Activated T-helper 17 cell treated with anti-CD3 and anti-CD28 coated beads, Interleukin-2, amount 50 U/mL, for 72 hours (primary cell): ENCODE measurements at regions not wholly inside any gene's neighbourhood (a gene's known extent, or its start where the extent isn't known, plus 50 kb on each side); places are given as distances from the start of the nearest gene placed in this dataset.
A peak's percentile ranks its signal among the peaks of the same experiment; 100 is the strongest.

ENCODE experiments used
- ATAC-seq: fragments of 150-1000 bp; cut with Tn5 transposase; replicated peaks from 2 replicates; pipeline ENCODE4 v1.10.0; 2021; ENCODE audit warnings: mild to moderate bottlenecking, moderate library complexity
- H3K27ac Mint-ChIP-seq: one replicate; pipeline ENCODE4 v1.8.0; 2022; ENCODE audit warnings: mixed read lengths
- H3K27me3 Mint-ChIP-seq: one replicate; pipeline ENCODE4 v1.8.0; 2022; ENCODE audit warnings: mixed read lengths
- H3K36me3 Mint-ChIP-seq: one replicate; pipeline ENCODE4 v1.8.0; 2022; ENCODE audit warnings: low read depth, mild to moderate bottlenecking, mixed read lengths
- H3K4me1 Mint-ChIP-seq: one replicate; pipeline ENCODE4 v1.8.0; 2022; ENCODE audit warnings: mixed read lengths
- H3K4me3 Mint-ChIP-seq: one replicate; pipeline ENCODE4 v1.8.0; 2022; ENCODE audit warnings: mild to moderate bottlenecking, mixed read lengths
- H3K9me3 Mint-ChIP-seq: one replicate; pipeline ENCODE4 v1.8.0; 2022; ENCODE audit warnings: mixed read lengths

DNA sequence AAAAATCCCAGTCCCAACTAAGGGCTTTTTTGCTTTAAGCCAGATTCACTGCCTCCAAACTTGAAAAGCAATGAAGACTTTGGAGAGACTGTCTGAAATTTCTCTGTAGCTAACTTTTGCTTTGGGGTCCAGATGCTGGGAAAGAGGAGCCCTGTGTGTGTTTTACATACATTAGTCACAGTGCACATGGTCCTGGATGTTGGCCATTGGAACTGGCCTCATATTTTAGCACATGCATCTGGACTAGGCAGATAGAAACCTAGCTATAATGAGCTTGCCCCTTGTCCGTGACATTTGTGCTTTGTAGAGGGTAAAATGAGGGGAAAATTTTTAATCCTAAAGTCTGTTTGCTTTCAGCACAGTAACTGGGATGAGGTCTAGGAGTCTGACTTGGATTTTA is 421.7 kb downstream of the CDK5RAP2 start:
- no peaks in the 10 kb centered on the region for H3K27me3 Mint-ChIP-seq
- H3K27ac Mint-ChIP-seq, result no peak overlapping the region
- no peak overlapping the region for H3K4me3 Mint-ChIP-seq
- H3K9me3 Mint-ChIP-seq, result no peaks in the 10 kb centered on the region
- no peak for ATAC-seq
- no peaks in the 10 kb centered on the region for H3K36me3 Mint-ChIP-seq
- H3K4me1 Mint-ChIP-seq, result no peaks in the 10 kb centered on the region

DNA sequence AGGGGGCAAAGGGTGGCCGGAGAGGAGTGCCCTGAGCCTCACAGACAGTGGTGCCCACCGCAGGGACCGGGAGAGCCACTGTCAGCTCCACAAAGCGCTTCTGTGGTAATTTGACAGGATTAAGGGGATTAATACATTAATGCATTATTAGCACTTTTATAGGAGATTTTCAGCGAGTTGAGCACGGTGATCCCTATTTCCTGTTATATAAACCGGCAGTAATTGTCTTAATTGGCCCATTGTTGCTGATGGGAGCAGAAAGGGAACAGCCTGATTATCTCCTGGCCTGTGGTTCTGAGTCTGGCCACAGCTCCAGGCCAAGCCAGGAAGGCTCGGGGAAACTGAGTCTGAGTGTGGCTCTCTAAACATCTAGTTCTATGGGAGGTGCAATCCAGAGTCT is 423.6 kb downstream of the CDK5RAP2 start:
- Mint-ChIP-seq H3K9me3 (no peaks in the 10 kb centered on the region), H3K4me1 (no peaks in the 10 kb centered on the region), H3K27me3 (no peaks in the 10 kb centered on the region), H3K27ac (no peak overlapping the region), H3K36me3 (no peaks in the 10 kb centered on the region), H3K4me3 (no peak overlapping the region)
- no peak for ATAC-seq

DNA sequence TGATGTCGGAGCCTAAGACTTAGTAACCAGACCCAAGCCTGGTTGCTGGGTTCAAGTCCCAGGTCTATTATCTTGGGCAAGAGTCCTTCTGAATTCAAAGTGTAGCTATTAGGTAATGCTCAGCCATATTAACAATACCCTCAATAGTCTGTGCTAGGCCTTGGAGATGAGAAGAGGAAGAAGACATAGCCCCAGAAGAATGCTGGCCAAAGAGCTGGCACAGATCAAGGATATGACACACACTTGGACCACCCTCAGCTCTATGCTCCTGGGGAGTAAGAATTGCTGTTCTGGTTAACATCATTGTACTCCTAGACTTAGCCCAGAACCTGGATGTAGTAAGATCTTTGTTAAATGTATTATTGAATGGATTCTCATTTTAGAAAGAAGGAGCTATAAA is 426.7 kb downstream of the CDK5RAP2 start:
- Mint-ChIP-seq H3K9me3 (no peaks in the 10 kb centered on the region), H3K27ac (no peak overlapping the region), H3K4me1 (no peaks in the 10 kb centered on the region), H3K27me3 (no peaks in the 10 kb centered on the region), H3K36me3 (no peaks in the 10 kb centered on the region), H3K4me3 (no peak overlapping the region)
- no peak for ATAC-seq

DNA sequence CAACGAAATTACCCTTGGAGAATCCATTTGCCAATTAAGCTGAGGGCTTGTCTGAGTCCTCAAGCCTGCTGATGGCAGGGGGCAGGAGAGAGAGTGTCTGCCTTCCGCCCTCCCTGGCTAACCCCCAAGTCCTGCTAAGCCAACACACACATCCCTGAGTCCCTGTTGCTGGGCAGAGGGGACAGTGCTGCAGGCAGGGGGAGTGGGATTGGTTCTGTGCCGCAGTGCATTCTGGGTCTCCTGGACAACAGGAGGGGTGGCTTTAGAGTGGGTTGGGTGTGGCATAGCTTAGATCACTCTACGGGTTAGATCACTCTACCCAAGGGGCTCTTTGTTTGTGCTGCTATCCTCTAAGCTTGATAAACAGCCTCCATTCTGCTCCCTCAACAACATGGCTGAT is 427.7 kb downstream of the CDK5RAP2 start:
- Mint-ChIP-seq H3K27me3 (no peaks in the 10 kb centered on the region), H3K4me1 (no peaks in the 10 kb centered on the region), H3K4me3 (no peak overlapping the region), H3K9me3 (no peaks in the 10 kb centered on the region), H3K36me3 (no peaks in the 10 kb centered on the region), H3K27ac (no peak overlapping the region)
- ATAC-seq, result no peak

DNA sequence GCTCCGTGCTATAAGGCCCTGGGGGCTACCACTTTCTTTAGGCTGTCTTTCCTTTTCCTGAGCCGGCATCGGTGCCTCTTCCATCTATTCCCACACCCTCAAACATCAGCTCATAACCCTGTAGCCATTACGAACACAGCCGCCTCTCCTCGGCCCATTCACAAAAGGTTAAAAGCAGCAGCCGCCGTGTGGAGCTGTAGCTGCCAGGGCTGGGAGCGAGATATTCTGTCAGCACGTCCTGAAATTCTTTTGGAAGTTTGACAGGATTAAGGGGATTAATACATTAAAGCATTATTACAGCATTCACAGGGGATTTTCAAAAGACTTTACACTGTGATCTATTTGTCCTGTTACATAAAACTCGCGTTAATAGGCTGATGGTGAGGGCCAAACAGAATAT is 428.2 kb downstream of the CDK5RAP2 start:
- Mint-ChIP-seq H3K27ac (no peak overlapping the region), H3K4me1 (no peaks in the 10 kb centered on the region), H3K4me3 (no peak overlapping the region), H3K36me3 (no peaks in the 10 kb centered on the region), H3K27me3 (no peaks in the 10 kb centered on the region), H3K9me3 (no peaks in the 10 kb centered on the region)
- ATAC-seq, result no peak

GRCh38 chr9:120151149-120151548 is 428.8 kb downstream of the CDK5RAP2 start:
- Mint-ChIP-seq H3K9me3 (no peaks in the 10 kb centered on the region), H3K4me3 (no peak overlapping the region), H3K27ac (no peak overlapping the region), H3K36me3 (no peaks in the 10 kb centered on the region), H3K4me1 (no peaks in the 10 kb centered on the region), H3K27me3 (no peaks in the 10 kb centered on the region)
- ATAC-seq, result no peak

DNA sequence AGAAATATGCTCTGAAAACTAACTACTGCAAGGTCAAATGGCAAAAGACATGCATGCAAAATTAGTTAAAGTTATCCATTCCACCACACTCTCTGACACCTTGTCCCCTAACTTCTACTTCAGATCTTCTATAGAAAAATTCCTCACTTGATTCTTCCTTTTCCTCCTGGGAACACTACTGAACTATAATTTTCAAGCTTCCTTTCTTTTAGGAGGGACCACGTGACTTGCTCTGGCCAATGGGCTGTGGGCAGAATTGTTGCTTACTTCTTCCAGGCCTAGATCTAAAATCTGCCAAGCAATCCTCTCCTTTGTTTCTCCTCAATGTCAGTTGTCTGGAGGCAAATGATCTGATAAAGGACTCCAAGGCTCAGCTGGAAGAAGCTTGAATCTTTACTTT is 441.0 kb downstream of the CDK5RAP2 start:
- Mint-ChIP-seq H3K9me3 (peaks cover 3% of the 10 kb centered on the region), H3K4me3 (no peak overlapping the region), H3K36me3 (no peaks in the 10 kb centered on the region), H3K27ac (no peak overlapping the region), H3K27me3 (peaks cover 3% of the 10 kb centered on the region), H3K4me1 (no peaks in the 10 kb centered on the region)
- no peak for ATAC-seq

- peaks cover 7% of the 10 kb centered on the region for H3K9me3 Mint-ChIP-seq
- H3K4me3 Mint-ChIP-seq, result no peak overlapping the region
- no peaks in the 10 kb centered on the region for H3K36me3 Mint-ChIP-seq
- peaks cover 3% of the 10 kb centered on the region for H3K27me3 Mint-ChIP-seq
- no peak overlapping the region for H3K27ac Mint-ChIP-seq
- H3K4me1 Mint-ChIP-seq, result no peaks in the 10 kb centered on the region
- ATAC-seq, result no peak
Observed at GRCh38 chr9:120137186-120137840, 442.7 kb downstream of the CDK5RAP2 start.

GRCh38 chr9:120136696-120137095 is 443.3 kb downstream of the CDK5RAP2 start:
- ATAC-seq, result peak; percentile 43
- peaks cover 3% of the 10 kb centered on the region for H3K27me3 Mint-ChIP-seq
- peaks cover 7% of the 10 kb centered on the region for H3K9me3 Mint-ChIP-seq
- H3K36me3 Mint-ChIP-seq, result no peaks in the 10 kb centered on the region
- H3K27ac Mint-ChIP-seq, result no peak overlapping the region
- H3K4me1 Mint-ChIP-seq, result no peaks in the 10 kb centered on the region
- H3K4me3 Mint-ChIP-seq, result no peak overlapping the region

GRCh38 chr9:120117081-120117480 is 462.9 kb downstream of the CDK5RAP2 start:
- Mint-ChIP-seq H3K4me3 (no peak overlapping the region), H3K27ac (no peak overlapping the region), H3K9me3 (no peaks in the 10 kb centered on the region), H3K27me3 (no peaks in the 10 kb centered on the region), H3K4me1 (no peaks in the 10 kb centered on the region), H3K36me3 (no peaks in the 10 kb centered on the region)
- ATAC-seq, result no peak

DNA sequence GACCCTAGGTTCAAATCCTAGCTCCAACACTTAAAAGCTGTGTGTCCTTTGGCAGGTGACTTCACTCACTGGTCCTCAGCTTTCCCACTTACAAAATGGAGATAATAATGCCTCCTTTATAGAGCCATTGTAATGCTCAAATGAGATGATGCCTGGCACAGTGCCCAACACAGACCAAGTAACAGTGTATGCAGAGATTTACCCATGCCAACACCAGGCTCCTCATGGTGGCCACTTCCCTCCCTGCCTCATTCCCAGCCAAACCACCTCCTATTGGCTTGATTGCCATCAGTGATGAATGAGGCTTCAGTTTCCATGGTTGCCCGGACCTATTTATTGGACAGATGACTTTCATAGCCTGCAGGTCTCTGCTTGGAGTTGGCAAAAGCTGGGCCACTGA is 469.4 kb downstream of the CDK5RAP2 start:
- H3K4me1 Mint-ChIP-seq, result no peaks in the 10 kb centered on the region
- no peaks in the 10 kb centered on the region for H3K36me3 Mint-ChIP-seq
- no peak overlapping the region for H3K27ac Mint-ChIP-seq
- no peaks in the 10 kb centered on the region for H3K9me3 Mint-ChIP-seq
- no peak overlapping the region for H3K4me3 Mint-ChIP-seq
- H3K27me3 Mint-ChIP-seq, result peaks cover 3% of the 10 kb centered on the region
- ATAC-seq, result no peak

DNA sequence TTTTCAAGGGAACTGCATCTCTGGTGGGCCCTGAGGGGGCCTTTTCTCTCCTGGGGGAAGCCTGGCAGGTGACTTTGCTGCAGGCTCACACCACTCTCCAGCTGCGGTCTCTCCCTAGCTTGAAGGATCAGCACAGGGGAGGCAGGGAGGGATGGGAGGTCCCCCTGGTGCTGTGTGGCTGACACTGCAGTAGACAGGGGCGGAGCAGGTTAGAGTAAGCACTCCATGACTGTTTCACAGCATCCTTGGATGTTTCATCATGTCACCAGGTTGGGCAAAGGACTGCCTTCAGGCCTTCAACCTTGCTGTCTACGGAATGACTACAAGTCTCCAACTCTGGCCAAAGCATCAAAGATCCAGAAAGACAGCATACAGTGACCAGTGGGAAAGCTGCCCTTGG is 470.7 kb downstream of the CDK5RAP2 start:
- Mint-ChIP-seq H3K27me3 (peaks cover 4% of the 10 kb centered on the region), H3K27ac (no peak overlapping the region), H3K36me3 (no peaks in the 10 kb centered on the region), H3K4me3 (no peak overlapping the region), H3K4me1 (no peaks in the 10 kb centered on the region), H3K9me3 (no peaks in the 10 kb centered on the region)
- ATAC-seq, result no peak

DNA sequence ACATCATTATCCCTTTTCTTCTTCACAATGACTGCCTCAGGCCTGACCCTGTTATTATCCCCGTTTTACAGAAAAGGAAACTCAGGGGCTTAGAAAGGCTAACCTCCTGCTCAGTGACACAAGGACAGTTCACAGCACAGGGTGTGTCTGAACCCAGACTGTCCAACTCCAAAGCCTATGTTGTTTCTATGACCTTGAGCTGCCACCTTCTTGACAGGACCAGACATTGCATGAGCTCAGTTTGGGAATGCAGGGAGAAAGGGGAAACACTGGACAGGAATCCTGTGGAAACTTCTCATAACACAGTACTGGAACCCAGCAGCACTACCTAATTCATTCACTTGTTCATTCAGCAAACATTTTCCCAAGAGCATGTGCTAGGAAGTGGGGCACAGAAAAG is 472.8 kb downstream of the CDK5RAP2 start:
- no peaks in the 10 kb centered on the region for H3K36me3 Mint-ChIP-seq
- peaks cover 11% of the 10 kb centered on the region for H3K27me3 Mint-ChIP-seq
- no peak overlapping the region for H3K27ac Mint-ChIP-seq
- no peaks in the 10 kb centered on the region for H3K4me1 Mint-ChIP-seq
- no peak overlapping the region for H3K4me3 Mint-ChIP-seq
- ATAC-seq, result no peak
- no peaks in the 10 kb centered on the region for H3K9me3 Mint-ChIP-seq

DNA sequence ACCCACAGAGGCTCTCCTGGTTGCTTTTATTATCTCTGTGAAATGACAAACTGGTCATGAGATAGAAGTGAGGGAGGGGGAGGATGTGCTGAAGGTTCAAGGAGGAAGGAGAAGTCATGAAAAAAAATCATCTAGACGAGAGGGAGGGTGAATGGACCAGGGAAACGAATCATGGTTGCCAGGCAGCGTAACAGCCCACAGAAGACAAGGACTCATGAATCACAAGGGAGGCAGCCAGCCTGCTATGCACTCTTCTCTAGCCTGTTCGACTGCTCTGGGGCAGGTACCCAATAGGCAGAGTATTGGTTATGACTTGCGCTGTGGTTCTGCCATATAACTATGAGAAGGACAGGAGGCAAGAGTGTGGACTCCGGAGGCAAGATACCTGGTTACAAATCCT is 475.2 kb downstream of the CDK5RAP2 start:
- no peaks in the 10 kb centered on the region for H3K36me3 Mint-ChIP-seq
- no peak overlapping the region for H3K4me3 Mint-ChIP-seq
- H3K4me1 Mint-ChIP-seq, result no peaks in the 10 kb centered on the region
- H3K27ac Mint-ChIP-seq, result no peak overlapping the region
- ATAC-seq, result no peak
- H3K27me3 Mint-ChIP-seq, result peaks cover 11% of the 10 kb centered on the region
- H3K9me3 Mint-ChIP-seq, result no peaks in the 10 kb centered on the region

DNA sequence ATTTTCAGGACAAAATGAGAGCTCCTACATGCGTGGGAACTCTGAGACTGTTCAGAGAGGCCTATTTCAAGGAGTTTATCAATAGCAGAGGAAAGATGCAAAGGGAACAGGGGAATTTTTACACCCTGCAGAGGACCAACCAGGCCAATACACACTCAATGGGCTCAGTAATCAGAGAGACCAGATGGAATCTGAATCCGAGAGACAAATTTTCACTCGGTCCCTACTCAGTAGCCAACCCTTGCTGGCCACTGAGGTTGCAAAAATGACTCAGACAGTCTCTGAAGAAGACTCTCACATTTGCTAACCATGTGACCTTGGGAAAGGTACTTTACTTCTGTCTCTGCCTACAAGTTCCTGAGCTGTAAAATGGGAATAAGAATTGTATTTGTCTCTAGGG is 479.4 kb downstream of the CDK5RAP2 start:
- H3K4me1 Mint-ChIP-seq, result no peaks in the 10 kb centered on the region
- no peak overlapping the region for H3K27ac Mint-ChIP-seq
- H3K9me3 Mint-ChIP-seq, result peaks cover 3% of the 10 kb centered on the region
- peaks cover 8% of the 10 kb centered on the region for H3K27me3 Mint-ChIP-seq
- no peak overlapping the region for H3K4me3 Mint-ChIP-seq
- H3K36me3 Mint-ChIP-seq, result no peaks in the 10 kb centered on the region
- no peak for ATAC-seq

GRCh38 chr9:120099065-120099464 is 480.9 kb downstream of the CDK5RAP2 start:
- peaks cover 5% of the 10 kb centered on the region for H3K27me3 Mint-ChIP-seq
- no peaks in the 10 kb centered on the region for H3K4me1 Mint-ChIP-seq
- H3K9me3 Mint-ChIP-seq, result peaks cover 3% of the 10 kb centered on the region
- H3K36me3 Mint-ChIP-seq, result no peaks in the 10 kb centered on the region
- ATAC-seq, result no peak
- H3K27ac Mint-ChIP-seq, result no peak overlapping the region
- H3K4me3 Mint-ChIP-seq, result no peak overlapping the region
